AG10803 (cell line): ENCODE measurements at regions not wholly inside any gene's neighbourhood (a gene's known extent, or its start where the extent isn't known, plus 50 kb on each side); places are given as distances from the start of the nearest gene placed in this dataset.
"Not testable (repeated sequence)": the region's sequence is repeated elsewhere in the genome, so short reads cannot be mapped to it uniquely, and the experiment has no call there.

Source experiments
- DNase-seq: peaks from one replicate; pipeline ENCODE4 v3.0.0; 2010; ENCODE audit warnings: low read depth
- H3K4me3 ChIP-seq: 2 replicates; pipeline ENCODE4 v1.5.1; 2011; ENCODE audit warnings: mild to moderate bottlenecking, low read length, control low read depth
- TF ChIP-seq, protein P1 (sequence below): conservative IDR thresholded peaks from 2 replicates; pipeline ENCODE4 v1.5.1; 2011; ENCODE audit warnings: mild to moderate bottlenecking, low read length, control low read depth, inconsistent platforms

DNA sequence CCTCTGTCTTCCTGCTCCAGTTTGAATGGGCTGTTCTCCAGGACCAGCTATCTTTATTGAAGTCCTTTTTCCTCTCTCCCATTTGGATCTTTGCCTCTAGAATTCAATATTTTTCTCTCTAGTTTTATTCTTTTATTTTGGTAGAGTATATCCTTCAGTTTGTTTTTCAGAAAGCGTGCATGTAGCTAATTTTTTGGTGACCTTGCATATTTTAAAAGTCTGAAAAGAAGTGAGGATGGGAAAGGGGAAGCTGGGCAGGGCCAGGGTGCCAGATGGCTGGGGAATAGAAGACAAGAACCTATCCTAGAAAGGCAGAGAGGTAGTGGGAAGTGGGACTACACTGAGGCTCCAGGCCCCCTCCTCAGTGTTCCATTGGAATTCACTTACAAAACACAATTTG lies 95.0 kb upstream of the ZBED5 start:
- no peak overlapping the region for H3K4me3 ChIP-seq
- TF ChIP-seq, protein P1, sequence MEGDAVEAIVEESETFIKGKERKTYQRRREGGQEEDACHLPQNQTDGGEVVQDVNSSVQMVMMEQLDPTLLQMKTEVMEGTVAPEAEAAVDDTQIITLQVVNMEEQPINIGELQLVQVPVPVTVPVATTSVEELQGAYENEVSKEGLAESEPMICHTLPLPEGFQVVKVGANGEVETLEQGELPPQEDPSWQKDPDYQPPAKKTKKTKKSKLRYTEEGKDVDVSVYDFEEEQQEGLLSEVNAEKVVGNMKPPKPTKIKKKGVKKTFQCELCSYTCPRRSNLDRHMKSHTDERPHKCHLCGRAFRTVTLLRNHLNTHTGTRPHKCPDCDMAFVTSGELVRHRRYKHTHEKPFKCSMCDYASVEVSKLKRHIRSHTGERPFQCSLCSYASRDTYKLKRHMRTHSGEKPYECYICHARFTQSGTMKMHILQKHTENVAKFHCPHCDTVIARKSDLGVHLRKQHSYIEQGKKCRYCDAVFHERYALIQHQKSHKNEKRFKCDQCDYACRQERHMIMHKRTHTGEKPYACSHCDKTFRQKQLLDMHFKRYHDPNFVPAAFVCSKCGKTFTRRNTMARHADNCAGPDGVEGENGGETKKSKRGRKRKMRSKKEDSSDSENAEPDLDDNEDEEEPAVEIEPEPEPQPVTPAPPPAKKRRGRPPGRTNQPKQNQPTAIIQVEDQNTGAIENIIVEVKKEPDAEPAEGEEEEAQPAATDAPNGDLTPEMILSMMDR = no peak

DNA sequence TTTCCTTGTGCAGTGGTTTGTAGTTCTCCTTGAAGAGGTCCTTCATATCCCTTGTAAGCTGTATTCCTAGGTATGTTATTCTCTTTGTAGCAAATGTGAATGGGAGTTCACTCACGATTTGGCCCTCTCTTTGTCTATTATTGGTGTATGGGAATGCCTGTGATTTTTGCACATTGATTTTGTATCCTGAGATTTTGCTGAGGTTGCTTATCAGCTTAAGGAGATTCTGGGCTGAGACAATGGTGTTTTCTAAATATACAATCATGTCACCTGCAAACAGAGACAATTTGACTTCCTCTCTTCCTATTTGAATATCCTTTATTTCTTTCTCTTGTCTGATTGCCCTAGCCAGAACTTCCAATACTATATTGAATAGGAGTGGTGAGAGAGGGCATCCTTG lies 90.1 kb upstream of the ZBED5 start:
- H3K4me3 ChIP-seq, DNase-seq: not testable (repeated sequence)

More for the DNA sequence above, 95.0 kb upstream of the ZBED5 start:
- no peak for DNase-seq

DNA sequence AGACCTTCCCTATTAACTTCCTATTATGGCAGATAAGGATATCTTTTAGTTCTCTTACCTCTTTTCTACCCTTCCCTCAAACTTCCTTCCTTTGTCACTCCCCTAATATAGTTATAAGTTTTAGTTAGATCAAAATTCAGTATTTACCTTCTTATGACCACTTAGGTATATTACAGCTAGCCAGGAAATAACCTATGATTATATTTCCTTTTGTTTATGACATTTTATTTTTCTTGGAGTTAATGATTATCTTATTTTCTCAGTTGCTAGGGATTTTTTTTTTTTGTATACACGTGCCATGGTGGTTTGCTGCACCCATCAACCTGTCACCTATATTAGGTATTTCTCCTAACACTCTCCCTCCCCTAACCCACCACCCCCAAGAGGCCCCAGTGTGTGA lies 88.2 kb upstream of the ZBED5 start:
- no peak overlapping the region for H3K4me3 ChIP-seq
- TF ChIP-seq, protein P1 = no peak
- no peak for DNase-seq

DNA sequence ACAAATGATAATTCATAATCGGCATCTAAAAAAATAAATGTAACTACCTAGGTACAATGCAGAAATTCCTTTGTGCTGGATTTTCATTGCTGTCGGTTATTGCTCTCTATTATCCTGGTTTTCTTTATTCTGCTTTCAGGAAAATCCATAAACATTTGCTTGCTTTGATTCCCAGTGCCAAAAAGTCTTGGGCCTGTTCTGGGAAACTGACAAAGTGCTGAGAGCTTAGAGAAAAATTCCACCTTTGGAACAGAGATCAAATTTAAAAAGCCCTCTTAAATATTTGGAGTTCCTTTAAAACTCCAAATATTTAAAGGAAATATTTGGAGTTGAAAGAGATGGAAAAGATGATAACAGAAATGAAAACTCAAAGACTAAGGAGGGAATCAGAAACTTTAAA lies 87.3 kb upstream of the ZBED5 start:
- no peak for DNase-seq
- TF ChIP-seq, protein P1 = no peak
- no peak overlapping the region for H3K4me3 ChIP-seq

DNA sequence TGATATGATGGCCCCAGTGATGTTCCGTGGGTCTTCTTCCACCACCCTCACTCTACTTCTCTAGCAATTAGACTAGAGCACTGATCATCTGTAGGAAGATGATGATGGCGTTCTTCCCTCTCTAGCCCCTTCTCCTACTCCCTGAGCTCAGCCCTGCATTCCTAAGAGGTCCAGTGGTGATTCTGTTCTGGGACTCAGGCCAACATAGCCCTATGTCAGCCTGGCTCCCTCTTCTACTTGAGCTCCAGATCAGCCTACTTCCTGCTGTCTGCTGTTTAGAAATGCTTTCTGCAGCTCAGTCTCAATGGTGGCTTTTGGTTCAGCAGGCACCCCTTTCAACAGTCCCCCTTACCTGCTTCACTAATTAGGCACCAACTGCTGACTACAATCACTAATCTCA lies 86.1 kb upstream of the ZBED5 start:
- no peak overlapping the region for H3K4me3 ChIP-seq
- no peak for DNase-seq
- TF ChIP-seq, protein P1 = no peak

DNA sequence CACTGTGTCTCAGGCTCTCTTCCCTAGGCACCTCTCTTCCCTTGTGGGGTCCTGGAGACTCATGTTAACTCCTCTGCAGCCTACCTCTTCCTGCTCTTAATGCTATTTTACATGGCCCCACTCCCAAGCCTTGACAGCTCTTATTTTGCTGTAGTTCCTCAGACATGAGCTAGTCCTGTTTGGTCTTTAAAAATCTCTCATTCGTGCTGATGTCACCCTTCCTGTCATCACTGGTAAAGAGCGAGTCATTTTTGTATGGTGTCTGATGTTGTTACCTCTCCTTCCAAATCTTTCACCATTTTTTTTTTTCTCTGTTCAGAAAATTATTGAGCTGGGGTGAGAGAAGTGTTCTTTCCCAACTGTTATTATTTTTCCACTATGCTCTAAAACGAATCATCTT lies 84.8 kb upstream of the ZBED5 start:
- TF ChIP-seq, protein P1 = no peak
- DNase-seq = no peak
- H3K4me3 ChIP-seq = no peak overlapping the region

DNA sequence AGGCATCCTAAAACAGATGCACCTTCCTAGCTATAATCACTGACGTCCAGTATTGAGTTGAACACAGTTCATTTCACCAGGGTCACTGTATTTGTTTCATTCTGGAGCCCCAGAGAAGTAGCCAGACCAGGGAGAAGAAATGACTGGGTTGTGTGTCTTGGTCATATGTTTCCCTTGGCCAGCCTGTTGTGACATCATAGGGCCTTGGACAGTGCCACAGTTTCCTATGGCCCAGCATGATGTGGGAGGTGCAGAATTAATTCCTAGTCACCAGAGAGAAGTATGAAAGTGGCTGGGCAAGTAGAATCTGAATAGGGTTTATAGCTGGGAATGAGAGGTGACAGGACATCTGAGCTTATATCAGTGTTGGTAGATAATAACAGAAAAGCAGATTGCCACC lies 84.0 kb upstream of the ZBED5 start:
- TF ChIP-seq, protein P1 = no peak
- no peak overlapping the region for H3K4me3 ChIP-seq
- DNase-seq = no peak

DNA sequence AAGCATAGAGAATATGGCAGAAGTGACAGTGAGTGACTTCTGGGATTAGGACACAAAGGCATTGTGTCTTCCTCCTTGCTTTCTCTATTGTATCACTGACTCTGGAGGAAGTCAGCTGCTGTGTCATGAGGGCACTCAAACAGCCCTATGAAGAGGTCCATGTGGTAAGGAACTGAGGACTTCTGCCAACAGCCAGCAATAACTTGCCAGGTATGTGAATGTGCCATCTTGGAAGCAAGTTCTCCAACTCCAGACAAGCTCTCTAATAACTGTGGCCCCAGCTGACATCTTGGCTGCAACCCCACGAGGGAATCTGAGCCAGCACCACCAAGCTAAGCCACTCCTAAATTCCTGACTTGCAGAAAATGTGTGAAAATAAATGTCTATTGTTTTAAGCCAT lies 83.6 kb upstream of the ZBED5 start:
- H3K4me3 ChIP-seq = no peak overlapping the region
- TF ChIP-seq, protein P1 = no peak
- DNase-seq = peak; percentile 40
